HG02763 (cell line): ENCODE measurements at regions not wholly inside any gene's neighbourhood (a gene's known extent, or its start where the extent isn't known, plus 50 kb on each side); places are given as distances from the start of the nearest gene placed in this dataset.

Experiments used
- ATAC-seq: cut with Tn5 transposase; IDR thresholded peaks from one replicate; pipeline ENCODE4 v1.9.1; 2021; ENCODE audit warnings: mild to moderate bottlenecking, moderate library complexity; ENCODE audit not compliant: unreplicated experiment

DNA sequence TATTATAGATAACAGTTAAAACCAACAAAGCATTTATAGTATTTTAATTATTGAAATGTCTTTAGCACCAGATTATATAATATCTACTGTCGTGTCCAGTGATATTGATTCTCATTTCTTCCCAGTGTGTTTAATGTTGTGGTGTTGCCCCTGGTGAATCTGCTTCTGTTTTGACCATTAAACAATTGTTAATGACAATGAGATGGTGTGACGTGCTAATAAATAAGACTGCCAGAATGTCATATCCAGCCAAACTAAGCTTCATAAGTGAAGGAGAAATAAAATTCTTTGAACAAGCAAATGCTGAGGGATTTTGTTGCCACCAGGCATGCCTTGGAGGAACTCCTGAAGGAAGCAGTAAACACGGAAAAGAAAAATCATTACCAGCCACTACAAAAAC is 480.0 kb upstream of the ROBO1 start:
- no peak for ATAC-seq

DNA sequence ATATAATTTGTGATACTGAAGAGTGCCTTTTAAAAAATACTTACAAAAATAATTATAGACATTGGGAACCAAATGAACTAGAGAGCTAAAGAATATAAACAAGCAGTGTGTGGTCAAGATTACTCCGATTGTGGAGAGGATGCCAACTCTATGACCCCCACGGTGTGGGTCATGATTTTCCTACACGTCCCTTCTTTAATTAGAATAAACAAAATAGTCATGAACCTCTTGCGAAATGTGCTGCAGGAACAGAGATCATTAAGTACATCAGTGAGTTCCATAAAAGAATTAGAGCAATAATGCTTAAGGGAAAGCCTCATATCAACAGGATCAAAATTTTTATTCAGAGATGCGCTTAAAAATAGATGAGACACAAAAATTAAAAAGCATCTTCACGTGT is 476.6 kb upstream of the ROBO1 start:
- no peak for ATAC-seq

DNA sequence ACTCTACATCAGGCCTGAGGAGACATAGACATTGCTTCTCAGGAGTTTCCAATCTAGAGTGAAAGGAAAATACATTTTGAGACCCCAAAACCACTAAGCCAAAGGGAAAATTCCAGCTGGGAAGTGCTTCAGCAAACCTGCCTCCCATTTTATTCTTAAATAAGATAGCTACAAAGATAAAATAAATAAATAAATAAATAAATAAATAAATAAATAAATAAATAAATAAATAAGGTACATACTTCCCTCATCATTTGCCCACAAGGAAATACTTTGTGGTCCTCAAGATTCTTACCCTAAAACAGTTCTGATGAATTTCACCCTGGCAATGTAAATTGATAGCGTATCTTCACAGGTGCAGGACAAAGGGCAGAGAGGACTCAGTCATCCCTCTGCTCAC is 474.0 kb upstream of the ROBO1 start:
- ATAC-seq, result no peak

DNA sequence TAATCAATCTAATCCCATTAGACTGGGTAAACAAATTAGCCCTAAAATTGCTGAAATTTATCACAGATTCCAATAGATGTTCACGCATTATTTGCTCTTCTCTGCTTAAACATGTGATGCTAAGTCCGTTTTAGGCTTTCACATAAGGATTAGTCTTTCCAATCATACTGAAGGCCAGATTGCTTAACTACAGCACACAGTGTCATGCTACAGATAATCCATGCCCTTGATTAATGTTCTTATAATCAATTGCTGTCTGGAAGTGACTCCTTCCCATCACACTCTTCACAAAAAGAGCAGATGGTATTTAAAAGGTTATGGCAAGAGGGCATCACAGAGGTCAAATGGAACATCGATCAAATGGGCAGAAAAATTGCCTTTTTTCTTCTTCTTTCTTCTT is 471.5 kb upstream of the ROBO1 start:
- ATAC-seq, result no peak

DNA sequence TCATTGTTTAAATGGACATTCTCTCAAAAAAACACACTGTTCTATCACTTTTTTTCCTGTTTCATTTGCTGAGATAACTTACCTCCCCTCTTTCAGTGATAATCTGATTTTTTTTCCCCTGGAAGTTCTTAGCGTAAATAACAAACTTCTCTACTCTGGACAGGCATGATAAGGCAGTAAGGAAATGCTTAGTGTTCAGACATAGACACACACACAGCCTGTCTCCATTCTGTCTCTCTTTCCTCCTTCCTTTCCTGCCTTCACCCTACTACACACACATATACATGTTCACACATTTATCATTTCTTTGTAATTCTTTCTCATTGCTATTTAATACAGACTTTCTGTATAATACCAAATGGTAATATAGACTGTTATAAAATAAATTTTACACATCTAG is 470.8 kb upstream of the ROBO1 start:
- ATAC-seq, result no peak

DNA sequence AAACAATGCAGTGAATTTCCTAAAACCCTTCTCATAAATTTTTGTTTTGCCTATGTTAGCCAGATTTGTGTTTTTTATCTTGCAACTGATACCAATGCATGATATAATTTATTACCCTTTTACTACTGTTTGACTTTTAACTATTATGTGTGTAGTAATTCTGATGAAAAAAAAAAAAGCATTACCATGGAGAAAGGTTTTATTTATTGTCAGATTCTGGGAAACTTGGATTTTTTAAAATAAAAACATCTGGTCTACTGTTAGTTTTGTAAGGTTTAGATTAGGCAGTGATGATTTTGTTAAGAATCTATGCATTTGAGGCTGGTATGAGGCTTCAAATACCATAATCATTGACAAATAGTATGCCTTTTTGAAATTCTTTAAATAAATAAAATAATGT is 470.4 kb upstream of the ROBO1 start:
- ATAC-seq, result no peak

DNA sequence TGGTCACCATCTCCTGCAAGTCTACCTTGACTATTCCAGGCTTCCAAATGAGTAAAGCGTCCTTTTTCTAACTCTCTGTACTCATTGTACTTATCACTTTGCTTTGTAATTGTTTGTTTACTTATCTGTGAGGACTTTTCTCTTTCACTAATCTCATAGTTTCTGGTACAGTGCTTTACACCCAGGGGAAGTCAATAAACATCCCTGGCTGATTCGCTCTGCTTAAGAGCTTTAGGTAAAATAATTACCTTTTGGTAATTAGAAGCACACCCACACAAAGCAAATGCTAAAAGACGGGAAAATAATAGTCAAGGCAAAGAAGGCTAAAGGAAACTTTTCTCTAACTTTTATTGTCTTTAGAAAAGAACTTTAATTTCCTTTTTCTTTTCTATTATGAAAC is 466.9 kb upstream of the ROBO1 start:
- ATAC-seq, result no peak

DNA sequence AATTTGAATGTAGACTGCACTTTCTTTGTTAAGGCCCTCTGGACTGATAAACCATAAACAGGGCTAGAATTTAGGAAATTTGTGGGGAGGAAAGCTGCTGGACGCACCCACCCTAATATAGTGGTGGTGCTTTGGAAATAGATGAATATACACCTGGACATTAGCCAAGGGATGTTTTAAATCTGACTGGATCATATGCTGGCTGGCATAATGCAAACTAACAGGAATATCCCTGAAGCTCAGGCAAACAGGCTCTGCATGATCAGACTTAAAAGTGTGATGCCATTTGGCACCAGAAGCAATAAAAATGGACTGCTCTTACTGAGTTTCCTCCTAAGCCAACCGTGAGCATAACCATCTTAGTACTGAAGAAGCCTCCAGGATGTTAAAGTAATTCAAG is 465.8 kb upstream of the ROBO1 start:
- no peak for ATAC-seq

DNA sequence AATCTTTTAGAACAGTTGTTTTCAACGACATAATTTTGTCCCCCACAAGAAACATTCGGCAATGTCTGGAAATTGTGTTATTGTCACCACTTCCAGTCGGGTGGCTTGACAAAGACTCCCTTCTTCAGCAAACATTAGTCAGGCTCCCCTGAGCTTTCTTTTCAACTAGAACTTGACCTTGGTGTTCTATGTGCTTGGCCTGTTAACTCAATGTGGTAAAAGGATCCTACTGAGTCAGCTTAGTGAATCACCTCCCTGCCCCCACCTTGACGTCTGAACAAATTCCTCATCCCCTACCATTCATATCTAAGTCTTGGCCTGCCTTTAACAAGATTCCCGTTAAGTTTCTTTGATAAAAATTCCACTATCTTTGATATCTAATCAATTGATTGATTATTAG is 465.0 kb upstream of the ROBO1 start:
- no peak for ATAC-seq

DNA sequence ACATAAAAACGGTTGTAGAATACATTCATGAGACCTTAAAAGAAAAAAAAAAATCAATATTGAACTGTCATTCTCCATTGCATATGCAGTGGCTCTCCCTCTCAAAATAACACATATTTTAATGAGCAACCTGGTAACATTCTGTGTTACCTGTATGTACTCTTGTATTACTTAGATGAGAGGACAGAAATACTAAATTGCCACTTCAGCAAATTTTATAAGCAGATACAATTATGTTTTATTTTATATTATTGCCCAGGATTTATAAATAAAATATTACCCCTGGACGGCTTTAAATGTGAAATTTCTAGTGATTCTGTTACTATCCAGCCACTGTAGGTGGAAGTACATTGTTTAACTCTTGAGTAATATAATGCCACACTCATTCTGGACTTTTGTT is 463.2 kb upstream of the ROBO1 start:
- ATAC-seq, result no peak

DNA sequence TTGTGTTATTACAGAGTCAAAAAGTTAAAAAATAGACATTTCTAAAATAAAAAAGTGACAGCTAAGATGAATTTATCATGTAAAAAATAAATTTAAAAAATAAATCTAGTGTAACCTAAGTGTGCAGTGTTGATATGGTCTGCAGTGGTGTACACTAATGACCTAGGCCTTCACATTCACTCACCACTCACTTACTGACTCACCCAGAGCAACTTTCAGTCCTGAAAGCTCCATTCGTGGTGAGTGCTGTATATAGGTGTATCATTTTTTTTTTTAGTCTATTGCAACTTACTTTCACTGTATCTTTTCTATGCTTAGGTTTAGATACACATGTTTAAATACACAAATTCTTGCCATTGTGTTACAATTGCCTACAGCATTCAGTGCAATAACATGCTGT is 459.4 kb upstream of the ROBO1 start:
- ATAC-seq, result no peak

DNA sequence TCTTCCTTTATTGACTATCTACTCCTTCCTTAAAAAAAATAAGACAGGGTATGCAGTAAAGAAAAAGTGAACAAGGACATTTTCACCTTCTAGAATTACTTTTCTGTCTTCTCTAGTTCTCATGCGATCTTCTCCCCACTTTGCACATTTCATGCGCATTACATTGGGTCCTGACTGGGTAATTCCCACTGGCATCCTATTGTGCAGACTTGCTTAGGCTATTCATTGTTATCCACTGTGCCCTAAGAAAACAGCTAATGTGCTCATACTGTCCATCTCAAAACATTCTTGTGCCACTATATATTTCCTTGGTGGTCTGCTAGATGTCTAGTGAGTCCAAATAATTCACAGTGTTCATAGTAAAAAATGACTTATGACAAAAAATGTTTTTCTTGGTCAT is 447.4 kb upstream of the ROBO1 start:
- no peak for ATAC-seq

DNA sequence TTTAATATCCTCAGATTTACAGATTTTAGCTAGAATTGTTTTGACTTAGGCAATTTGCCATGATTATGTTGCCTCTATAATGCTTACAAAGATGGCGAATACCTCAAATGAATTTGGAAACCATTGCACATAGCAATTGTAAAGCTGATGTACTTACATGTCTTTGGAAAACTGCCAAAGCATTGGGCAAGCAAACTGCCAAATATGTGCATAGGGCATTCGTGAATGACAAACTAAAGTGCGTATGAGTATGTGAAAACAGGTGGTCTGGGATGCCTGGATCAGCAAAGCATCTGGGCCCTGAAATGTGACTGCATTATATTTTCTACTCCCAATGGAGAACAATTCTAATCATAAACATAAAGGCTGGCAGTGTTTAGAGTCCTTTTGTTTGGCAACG is 445.3 kb upstream of the ROBO1 start:
- ATAC-seq, result no peak

DNA sequence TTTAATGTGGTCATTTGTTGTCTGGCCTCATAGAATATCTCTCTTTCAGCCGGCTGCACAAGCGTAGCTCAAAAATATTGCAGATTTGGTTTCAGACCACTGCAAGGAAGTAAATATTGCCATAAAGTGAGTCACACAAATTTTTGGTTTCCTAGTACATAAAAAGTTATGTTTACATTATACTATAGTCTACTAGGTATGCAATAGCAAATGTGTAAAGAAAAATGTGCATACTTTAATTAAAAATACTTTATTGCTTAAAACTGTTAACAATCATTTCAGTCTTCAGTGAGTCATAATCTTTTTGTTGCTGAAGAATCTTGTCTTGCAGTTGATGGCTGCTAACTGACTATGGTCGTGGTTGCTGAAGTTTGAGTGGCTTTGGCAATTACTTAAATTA is 425.1 kb upstream of the ROBO1 start:
- no peak for ATAC-seq

DNA sequence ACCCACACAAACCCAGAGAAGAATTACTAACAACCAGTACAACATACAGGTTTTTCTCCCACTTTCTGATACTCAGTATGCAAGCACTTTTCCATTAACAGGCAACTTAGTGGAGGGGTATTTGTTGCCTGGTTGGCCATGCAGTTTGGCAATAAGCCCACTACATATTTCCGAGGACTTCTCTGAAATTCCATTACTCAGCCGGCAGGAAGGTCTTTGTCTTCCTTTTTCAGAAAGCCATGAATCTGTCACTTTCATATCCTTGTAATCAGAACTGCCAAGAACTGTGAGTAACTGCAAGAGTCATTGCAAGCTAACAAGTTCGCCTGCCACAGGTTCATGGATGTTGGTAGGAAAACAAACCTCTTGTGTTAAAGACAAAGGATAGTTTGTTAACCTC is 422.3 kb upstream of the ROBO1 start:
- no peak for ATAC-seq

DNA sequence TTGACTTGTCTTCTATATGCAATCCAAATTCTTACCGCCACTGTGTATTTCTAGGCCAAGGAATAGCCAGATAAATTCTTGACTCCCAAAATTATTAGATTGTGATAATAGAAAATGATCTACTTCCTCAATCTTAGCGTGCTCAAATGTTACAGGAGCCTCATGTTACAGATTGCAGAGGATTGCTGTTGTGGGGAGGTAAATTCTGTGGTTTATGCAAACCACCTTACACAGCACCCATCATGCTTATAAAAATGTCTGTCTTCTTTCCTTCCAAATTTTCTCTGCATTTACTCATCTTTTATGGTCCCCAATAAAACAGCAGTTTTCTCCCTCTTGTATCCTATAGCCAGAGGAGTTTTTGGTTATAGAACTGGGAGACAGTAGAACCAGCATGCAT is 420.2 kb upstream of the ROBO1 start:
- no peak for ATAC-seq

DNA sequence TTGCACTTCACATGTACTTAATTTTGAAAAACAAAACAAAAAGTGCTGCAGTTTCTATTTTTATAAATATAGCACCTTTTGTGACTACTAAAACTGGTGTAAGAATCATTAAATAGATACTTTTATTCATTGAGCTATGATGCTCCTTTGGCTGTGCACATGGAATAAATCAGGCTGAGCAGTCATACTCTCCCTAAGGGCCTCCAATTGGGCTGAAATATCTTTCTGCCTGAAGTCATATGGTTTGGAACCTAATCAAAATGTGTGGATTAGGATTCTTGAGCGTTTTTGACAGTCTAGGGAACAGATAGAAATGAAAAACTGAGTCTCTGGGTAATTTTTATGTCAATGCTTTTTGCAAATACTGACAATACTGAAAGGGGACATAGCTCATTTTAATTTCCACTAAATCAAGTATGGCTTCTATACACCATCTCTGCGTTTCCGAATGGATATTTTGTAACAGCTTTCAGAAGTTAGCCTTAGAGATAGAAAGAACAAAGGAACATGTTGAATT is 392.2 kb upstream of the ROBO1 start:
- ATAC-seq, result no peak

DNA sequence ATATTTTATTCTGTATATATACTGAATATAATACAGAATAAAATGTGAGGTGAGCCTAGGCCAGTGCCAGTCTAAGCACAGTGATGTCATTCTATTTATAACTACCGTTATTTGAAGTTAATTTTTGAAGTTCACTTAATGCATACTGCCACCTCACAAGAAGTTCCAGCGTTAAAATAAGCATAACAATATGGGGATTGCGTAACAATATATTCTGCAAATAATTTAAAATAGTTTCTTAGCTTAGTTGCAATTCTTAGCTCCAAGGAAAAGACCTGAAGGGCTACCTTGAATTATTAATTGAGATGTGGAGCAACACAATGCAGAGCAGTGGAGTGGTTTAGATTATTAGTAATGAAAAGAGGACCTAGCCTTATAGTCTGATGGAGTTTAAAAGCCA is 390.5 kb upstream of the ROBO1 start:
- ATAC-seq, result no peak

DNA sequence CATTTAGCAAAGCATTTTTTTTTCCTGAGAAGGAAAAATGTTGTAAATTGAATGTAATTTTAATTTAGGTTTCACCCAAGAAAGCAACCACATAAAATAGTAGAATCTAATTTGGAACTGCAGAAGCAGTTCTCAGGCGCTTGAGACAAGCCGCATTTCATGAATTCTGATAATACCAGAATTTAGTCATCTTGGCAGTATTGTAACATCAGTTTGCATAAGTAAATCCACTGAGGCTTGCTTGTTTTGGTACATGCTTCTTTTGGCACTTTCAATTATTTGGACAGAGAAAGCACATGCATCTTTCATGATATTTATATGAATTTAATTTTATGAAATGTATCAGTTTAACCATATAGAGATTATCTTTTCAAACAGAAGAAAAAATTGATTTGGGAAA is 389.7 kb upstream of the ROBO1 start:
- no peak for ATAC-seq

DNA sequence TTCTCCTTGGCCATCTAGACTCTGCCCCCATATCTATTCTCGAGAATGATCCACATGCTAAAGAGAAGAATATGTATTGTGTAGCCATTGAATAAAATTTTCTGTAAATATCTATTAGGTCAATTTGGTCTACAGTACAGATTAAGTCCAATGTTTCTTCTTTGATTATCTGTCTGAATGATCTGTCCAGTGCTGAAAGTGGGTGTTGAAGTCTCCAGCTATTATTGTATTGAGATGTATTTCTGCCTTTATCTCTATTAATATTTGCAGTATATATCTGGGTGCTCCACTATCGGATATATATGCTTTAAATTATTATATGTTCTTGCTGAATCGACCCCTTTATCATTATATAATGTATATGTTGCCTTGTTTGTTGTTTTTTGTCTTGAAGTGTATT is 384.9 kb upstream of the ROBO1 start:
- no peak for ATAC-seq

DNA sequence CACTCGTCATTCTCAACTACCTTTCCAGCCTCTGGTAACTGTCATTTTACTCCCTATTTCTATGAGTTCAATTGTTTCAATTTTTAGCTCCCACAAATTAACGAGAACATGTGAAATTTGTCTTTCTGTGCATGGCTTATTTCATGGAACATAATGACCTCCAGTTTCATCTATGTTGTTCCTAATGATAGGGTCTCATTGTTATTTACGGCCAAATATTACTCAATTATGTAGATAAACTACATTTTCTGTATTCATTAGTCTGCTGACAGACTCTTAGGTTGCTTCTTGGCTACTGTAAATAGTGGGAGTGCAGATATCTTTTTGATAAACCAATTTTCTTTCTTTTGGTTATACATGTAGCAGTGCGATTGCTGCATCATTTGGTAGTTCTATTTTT is 374.9 kb upstream of the ROBO1 start:
- ATAC-seq, result no peak

DNA sequence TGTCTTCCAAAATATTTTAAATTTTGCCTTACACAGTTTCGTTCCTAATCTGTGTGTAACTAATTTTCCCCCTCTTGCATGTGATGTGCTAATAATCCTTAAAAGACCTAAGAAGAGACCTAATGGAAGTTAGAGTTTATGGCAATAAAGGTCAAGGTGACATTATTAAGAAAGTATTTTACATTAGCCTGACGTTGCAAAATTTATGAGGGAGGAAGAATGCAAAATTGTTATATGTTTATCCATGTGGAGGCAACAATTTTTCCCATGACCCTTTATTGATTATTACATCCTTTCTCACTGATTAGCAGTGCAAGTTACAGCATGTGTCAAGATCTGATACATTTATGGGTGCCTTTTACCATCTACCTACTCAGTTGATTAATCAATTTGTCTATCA is 373.8 kb upstream of the ROBO1 start:
- ATAC-seq, result no peak

DNA sequence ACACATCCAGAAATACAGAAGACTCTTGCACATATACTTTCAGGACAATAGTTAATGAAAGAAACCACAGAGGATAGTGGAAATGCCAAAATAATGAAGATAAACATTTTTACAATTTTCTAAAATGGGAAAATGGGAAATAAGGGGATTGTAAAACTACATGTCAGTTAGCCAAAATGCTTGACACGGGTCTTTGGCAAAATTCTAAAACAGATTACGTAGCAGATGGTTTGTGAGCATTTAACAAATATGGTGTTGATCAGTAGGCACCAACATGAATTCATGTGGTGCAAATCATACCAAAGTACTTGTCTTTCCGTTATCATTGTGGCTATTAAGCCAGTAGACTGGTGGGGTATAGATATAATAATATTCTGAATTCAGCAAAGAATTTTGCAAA is 348.5 kb upstream of the ROBO1 start:
- ATAC-seq, result no peak

DNA sequence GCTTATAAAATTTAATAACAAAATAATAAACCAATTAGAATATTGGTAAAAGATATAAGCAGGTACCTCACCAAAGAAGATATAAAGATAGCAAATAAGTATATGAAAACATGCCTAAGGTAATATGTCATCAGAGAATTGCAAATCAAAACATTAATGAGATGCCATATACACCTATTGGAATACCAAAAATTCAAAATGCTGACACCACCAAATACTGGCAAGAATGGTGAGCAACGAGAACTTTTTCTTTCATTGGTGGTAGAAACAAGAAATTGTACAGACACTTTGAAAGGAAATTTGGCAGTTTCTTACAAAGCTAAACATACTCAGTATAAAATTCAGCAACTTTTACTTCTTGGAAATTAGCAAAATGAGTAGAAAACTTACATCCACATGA is 346.9 kb upstream of the ROBO1 start:
- ATAC-seq, result no peak
